Keratinocyte (primary cell): ENCODE measurements at regions not wholly inside any gene's neighbourhood (a gene's known extent, or its start where the extent isn't known, plus 50 kb on each side); places are given as distances from the start of the nearest gene placed in this dataset.
"Not testable (repeated sequence)": the region's sequence is repeated elsewhere in the genome, so short reads cannot be mapped to it uniquely, and the experiment has no call there.

ENCODE experiments used
- EZH2 ChIP-seq: IDR thresholded peaks from one replicate; pipeline ENCODE4 v1.6.1; 2012; ENCODE audit warnings: inconsistent platforms, mild to moderate bottlenecking, low read length, moderate library complexity
- TF ChIP-seq, protein P1 (sequence below), 3 experiments: IDR thresholded peaks in 1 of 3; conservative IDR thresholded peaks in 1 of 3; optimal IDR thresholded peaks in 1 of 3; 2 replicates in 2 of 3; 3 replicates in 1 of 3; pipeline versions ENCODE3 to v1.5.1; 2011; ENCODE audit warnings: low read length in 3 of 3, mild to moderate bottlenecking in 3 of 3, moderate library complexity in 2 of 3, control low read depth in 1 of 3, inconsistent platforms in 1 of 3; ENCODE audit not compliant: insufficient read depth in 2 of 3; ENCODE audit errors: extremely low read depth in 1 of 3

DNA sequence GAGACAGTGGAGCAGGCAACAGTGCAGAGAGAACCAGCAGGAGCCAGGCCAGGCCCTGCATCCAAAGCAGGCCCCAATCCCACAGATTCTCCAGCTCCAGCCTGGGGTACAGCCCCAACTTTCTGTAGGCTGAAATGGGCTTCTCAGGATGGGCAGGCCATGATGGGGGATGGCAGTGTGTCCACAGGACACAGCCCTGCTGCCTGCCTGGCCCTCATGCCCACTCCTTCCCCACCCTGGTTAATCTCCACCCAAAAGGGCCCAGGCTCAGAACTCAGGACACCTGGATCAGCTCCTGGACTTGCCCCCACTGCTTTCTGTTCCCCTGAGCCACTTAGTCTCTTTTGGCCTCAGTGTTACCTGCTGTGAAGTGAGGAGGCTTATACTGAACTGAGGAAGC lies 57.1 kb downstream of the GGTLC2 start:
- TF ChIP-seq, protein P1, sequence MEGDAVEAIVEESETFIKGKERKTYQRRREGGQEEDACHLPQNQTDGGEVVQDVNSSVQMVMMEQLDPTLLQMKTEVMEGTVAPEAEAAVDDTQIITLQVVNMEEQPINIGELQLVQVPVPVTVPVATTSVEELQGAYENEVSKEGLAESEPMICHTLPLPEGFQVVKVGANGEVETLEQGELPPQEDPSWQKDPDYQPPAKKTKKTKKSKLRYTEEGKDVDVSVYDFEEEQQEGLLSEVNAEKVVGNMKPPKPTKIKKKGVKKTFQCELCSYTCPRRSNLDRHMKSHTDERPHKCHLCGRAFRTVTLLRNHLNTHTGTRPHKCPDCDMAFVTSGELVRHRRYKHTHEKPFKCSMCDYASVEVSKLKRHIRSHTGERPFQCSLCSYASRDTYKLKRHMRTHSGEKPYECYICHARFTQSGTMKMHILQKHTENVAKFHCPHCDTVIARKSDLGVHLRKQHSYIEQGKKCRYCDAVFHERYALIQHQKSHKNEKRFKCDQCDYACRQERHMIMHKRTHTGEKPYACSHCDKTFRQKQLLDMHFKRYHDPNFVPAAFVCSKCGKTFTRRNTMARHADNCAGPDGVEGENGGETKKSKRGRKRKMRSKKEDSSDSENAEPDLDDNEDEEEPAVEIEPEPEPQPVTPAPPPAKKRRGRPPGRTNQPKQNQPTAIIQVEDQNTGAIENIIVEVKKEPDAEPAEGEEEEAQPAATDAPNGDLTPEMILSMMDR (optimal IDR thresholded peaks at IDR 0.05 in 1 of 3, IDR thresholded peaks at IDR 0.05 in 1 of 3, conservative IDR thresholded peaks at IDR 0.05 in 1 of 3; ENCODE audit: extremely low read depth in 1 of 3, insufficient read depth in 2 of 3, low read length in 3 of 3): not testable (repeated sequence)
- not testable (repeated sequence) for TF ChIP-seq EZH2
